ENCODE measurements at regions not wholly inside any gene's neighbourhood (a gene's known extent, or its start where the extent isn't known, plus 50 kb on each side); places are given as distances from the start of the nearest gene placed in this dataset.

DNA sequence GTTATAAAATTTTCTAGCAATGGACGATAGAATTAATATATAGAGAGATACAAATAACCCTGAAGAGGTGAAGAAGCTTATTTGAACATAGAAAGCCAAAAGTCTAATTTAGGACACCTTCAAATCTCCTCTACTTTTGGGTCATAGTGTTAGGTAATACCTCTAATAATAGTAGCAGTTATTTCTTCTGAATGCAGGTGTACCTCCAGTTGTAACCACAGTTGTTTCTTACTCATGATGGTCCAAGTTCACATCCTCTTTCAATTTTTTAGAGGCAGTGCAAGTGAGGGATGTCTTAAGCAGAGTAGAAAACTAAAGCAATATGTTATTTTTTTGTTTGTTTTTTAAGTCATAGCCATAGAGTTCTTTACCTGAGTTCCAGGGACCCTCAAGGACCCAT, 429.5 kb downstream of the CCDC85A start:
- H3K79me2 ChIP-seq (ENCODE audit: low read depth): no peaks in the 10 kb centered on the region
- H2AFZ ChIP-seq: no peak overlapping the region
- H3F3A ChIP-seq (ENCODE audit: insufficient read depth, low read depth): no peaks in the 10 kb centered on the region
- intact Hi-C loops (cut with micrococcal nuclease; ENCODE audit: unreplicated experiment): no loop called here
- no peaks in the 10 kb centered on the region for H3K4me1 ChIP-seq (replicated peaks; ENCODE audit: insufficient read depth)
- H3K4me2 ChIP-seq: no peak overlapping the region
- H4K20me1 ChIP-seq (ENCODE audit: insufficient read depth): no peaks in the 10 kb centered on the region
- CTCF ChIA-PET: no interaction called here
- BruUV-seq (replicated peaks): no TSS peak
- no peak overlapping the region for H3K27ac ChIP-seq
- H3K36me3 ChIP-seq (ENCODE audit: low read depth): no peaks in the 10 kb centered on the region
- no peaks in the 10 kb centered on the region for H3K9me3 ChIP-seq (ENCODE audit: insufficient read depth, low read depth)
- TF ChIP-seq, protein P1, sequence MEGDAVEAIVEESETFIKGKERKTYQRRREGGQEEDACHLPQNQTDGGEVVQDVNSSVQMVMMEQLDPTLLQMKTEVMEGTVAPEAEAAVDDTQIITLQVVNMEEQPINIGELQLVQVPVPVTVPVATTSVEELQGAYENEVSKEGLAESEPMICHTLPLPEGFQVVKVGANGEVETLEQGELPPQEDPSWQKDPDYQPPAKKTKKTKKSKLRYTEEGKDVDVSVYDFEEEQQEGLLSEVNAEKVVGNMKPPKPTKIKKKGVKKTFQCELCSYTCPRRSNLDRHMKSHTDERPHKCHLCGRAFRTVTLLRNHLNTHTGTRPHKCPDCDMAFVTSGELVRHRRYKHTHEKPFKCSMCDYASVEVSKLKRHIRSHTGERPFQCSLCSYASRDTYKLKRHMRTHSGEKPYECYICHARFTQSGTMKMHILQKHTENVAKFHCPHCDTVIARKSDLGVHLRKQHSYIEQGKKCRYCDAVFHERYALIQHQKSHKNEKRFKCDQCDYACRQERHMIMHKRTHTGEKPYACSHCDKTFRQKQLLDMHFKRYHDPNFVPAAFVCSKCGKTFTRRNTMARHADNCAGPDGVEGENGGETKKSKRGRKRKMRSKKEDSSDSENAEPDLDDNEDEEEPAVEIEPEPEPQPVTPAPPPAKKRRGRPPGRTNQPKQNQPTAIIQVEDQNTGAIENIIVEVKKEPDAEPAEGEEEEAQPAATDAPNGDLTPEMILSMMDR (conservative IDR thresholded peaks at IDR 0.05): no peak
- TF ChIP-seq EZH2 (IDR thresholded peaks at IDR 0.05; ENCODE audit: low read depth): no peak
- H3K27me3 ChIP-seq (ENCODE audit: insufficient read depth, low read depth): no peaks in the 10 kb centered on the region
- no peaks in the 10 kb centered on the region for H3K9me2 ChIP-seq (ENCODE audit: insufficient read depth)
- H3K4me3 ChIP-seq: no peak overlapping the region
- DNase-seq: no peak
- POLR2A ChIA-PET (ENCODE audit: unreplicated experiment): no interaction called here

DNA sequence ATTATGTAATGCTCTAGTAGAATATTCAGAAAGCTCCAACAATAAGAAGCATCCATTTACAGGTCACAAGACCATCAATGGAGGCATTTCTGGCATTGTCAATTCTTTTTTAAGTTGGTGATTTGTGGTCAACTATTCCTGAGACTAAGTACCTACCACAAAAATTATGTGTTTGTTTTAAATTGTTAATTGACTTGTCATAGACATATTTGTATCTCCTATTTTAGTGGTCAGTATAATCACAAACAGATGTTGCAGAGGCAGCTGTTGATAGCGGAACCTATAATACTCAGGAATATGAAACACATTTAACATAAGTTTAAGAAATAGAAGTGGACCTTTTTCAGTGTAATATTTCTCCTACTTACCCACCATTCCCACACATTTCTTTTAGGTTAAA, 430.1 kb downstream of the CCDC85A start:
- intact Hi-C loops (cut with micrococcal nuclease; ENCODE audit: unreplicated experiment): no loop called here

DNA sequence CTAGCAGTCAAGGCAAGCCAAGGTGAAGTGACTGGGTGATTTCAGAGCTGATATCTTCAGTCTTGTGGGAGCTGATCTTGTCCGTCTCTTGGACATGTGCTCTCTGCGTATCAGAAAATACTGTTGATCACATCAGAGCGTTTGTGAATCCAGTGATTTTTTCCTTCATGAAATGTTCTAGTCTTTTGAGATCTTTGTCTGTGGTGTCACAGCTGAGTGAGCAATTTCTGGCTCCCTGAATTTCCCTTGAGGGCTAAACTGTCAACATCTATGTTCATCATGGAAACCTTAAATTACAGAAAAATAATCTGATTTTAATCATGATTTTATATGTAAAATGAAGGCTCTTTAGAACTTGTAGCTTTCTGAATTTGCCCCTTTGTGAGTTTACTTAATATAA, 432.0 kb downstream of the CCDC85A start:
- no peak for DNase-seq
- intact Hi-C loops (cut with micrococcal nuclease; ENCODE audit: unreplicated experiment): no loop called here
- H3K4me3 ChIP-seq: no peak overlapping the region
- no peaks in the 10 kb centered on the region for H3K4me1 ChIP-seq (replicated peaks; ENCODE audit: insufficient read depth)
- no peaks in the 10 kb centered on the region for H3K9me3 ChIP-seq (ENCODE audit: insufficient read depth, low read depth)
- H3K27ac ChIP-seq: no peak overlapping the region
- H3K4me2 ChIP-seq: no peak overlapping the region
- no peaks in the 10 kb centered on the region for H3K36me3 ChIP-seq (ENCODE audit: low read depth)
- TF ChIP-seq EZH2 (IDR thresholded peaks at IDR 0.05; ENCODE audit: low read depth): no peak
- TF ChIP-seq, protein P1 (conservative IDR thresholded peaks at IDR 0.05): no peak
- no peaks in the 10 kb centered on the region for H3K79me2 ChIP-seq (ENCODE audit: low read depth)
- no peaks in the 10 kb centered on the region for H4K20me1 ChIP-seq (ENCODE audit: insufficient read depth)
- H3K27me3 ChIP-seq (ENCODE audit: insufficient read depth, low read depth): no peaks in the 10 kb centered on the region
- CTCF ChIA-PET: no interaction called here
- H3K9me2 ChIP-seq (ENCODE audit: insufficient read depth): no peaks in the 10 kb centered on the region
- BruUV-seq (replicated peaks): no TSS peak
- POLR2A ChIA-PET (ENCODE audit: unreplicated experiment): no interaction called here
- no peak overlapping the region for H2AFZ ChIP-seq
- no peaks in the 10 kb centered on the region for H3F3A ChIP-seq (ENCODE audit: insufficient read depth, low read depth)

More for the DNA sequence above, 430.1 kb downstream of the CCDC85A start:
- no peak overlapping the region for H3K4me3 ChIP-seq
- CTCF ChIA-PET: no interaction called here
- H3K9me2 ChIP-seq (ENCODE audit: insufficient read depth): no peaks in the 10 kb centered on the region
- no peaks in the 10 kb centered on the region for H4K20me1 ChIP-seq (ENCODE audit: insufficient read depth)
- H3K27me3 ChIP-seq (ENCODE audit: insufficient read depth, low read depth): no peaks in the 10 kb centered on the region
- no peaks in the 10 kb centered on the region for H3K79me2 ChIP-seq (ENCODE audit: low read depth)
- H3K4me2 ChIP-seq: no peak overlapping the region
- H3K4me1 ChIP-seq (replicated peaks; ENCODE audit: insufficient read depth): no peaks in the 10 kb centered on the region
- no peaks in the 10 kb centered on the region for H3K9me3 ChIP-seq (ENCODE audit: insufficient read depth, low read depth)
- no peak for DNase-seq
- H3K27ac ChIP-seq: no peak overlapping the region
- no peaks in the 10 kb centered on the region for H3F3A ChIP-seq (ENCODE audit: insufficient read depth, low read depth)
- H3K36me3 ChIP-seq (ENCODE audit: low read depth): no peaks in the 10 kb centered on the region
- POLR2A ChIA-PET (ENCODE audit: unreplicated experiment): no interaction called here
- TF ChIP-seq, protein P1 (conservative IDR thresholded peaks at IDR 0.05): no peak
- no peak for TF ChIP-seq EZH2 (IDR thresholded peaks at IDR 0.05; ENCODE audit: low read depth)
- no peak overlapping the region for H2AFZ ChIP-seq
- no TSS peak for BruUV-seq (replicated peaks)

All from PC-9 (cell line).